ENCODE measurements at regions not wholly inside any gene's neighbourhood (a gene's known extent, or its start where the extent isn't known, plus 50 kb on each side); places are given as distances from the start of the nearest gene placed in this dataset.
A peak's percentile ranks its signal among the peaks of the same experiment; 100 is the strongest.

DNA sequence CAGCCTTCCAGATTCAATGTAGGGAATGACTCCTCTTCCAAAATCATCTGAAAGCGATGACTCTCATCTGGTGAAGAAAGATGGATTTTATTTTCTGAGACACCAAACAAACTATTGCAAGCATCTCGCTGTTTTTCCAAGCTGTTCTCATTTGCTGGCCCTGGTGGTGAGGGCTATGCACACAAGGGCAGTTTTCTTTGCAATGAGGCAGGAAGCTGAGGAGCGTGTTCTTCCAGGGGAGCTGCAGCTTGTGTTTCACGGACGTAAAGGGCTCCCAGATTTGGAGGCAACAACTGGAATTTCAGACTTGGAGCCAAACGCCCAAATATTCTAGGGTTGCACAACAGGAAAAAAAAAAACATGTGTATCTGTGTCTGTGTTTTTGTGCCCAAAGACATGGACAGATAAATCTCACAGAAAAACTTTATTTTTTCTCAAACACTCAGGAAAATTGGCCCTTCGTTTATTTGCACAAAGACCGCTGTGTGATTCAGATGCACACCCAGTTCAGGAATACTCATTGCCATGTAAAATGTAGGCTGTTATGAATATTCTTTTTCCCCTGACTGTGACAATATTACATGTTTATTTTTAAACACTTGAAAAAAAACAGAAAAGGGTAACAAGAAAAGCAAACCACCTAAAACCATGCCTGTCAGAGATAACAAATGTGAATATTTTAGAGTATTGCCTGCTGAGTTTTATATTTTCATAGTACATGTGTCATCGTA, 151.3 kb downstream of the GAS1 start:
- DNase-seq (ENCODE audit: low read depth), result no peak

DNA sequence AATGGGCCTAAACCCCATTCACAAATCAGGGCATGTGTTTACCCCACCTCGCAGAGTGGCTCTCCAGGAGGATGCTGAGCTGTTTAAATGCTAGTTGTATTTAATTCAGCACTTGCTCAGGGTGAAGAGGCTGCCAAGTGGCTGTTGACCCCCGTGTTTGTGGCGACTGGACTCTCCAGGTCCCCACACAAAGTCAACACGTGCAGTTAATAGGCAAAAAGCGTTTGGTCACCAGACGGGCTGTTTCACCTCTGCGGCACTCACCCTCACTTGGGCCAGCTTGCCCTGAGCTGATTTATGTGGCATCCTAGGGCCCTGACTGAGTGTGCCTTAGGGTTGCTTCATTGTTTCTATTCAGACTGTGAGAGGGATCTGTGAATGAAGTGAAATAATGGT, 152.3 kb downstream of the GAS1 start:
- no peak for DNase-seq (ENCODE audit: low read depth)

DNA sequence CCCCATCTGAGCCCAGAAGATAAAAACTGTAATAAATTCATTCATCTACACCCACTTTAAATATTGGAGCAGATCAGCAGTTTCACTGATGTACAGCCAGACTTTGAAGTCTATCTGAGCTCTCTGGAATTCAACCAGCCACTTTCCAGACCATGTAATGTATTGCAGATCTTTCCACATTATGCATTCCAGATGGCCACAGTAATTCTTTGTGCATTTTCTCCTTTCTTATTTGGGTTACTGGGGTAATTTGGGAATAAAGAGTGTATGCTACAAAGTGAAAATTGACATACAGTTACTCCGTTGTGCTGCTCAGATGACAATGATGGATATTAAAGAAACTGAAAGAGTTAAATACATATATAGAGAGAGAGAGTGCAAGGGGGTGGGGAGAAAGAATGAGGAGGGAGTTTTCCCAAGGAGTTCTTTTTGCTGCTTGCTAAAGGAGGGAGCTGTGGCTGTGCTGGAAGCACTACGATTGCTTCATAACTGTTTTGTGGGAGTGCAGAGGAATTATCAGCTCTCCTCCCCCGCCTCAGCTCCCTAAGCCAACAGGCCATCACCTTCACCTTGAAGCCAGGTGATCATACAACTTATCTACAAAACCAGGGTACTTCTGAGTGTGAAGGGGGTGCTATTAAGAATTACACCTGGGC, 152.8 kb downstream of the GAS1 start:
- DNase-seq (ENCODE audit: low read depth), result no peak

DNA sequence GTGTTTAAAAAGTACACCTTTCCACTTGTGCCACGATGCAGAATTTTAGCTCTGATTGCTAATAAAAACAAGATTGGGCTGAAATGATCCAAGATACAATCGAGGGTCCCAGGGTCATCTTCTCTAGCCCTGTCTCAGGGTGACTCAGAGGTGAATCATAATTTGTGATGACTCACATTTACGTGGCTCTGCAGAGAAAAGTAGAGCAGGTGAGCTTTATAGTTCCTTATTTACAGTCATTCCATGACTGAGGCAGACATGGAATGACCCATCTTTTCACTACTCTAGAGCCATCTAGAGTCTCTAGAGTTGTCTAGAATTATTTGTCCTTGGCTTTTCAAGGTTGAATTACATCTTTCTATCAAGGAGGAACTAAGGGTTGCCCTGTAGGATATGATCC, 155.2 kb downstream of the GAS1 start:
- DNase-seq (ENCODE audit: low read depth), result peak; percentile 66

DNA sequence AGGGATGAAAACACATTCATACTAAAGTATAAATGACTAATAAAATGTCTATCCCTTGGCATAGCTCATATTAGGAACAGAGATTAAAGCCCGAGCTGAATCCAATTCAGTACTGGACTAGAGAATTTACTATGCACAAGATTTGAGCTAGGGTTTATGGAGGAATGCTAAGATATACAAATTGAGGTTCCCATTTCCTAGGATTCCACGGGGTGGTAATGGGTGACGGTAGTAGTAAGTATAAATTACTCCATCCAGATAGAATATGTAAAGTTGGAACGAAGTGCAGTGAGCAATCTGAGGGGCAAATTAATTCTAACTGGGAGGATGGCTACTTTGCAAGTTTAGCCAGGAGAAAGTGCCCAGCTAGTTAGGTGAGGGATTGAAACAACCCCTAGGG, 156.5 kb downstream of the GAS1 start:
- no peak for DNase-seq (ENCODE audit: low read depth)

DNA sequence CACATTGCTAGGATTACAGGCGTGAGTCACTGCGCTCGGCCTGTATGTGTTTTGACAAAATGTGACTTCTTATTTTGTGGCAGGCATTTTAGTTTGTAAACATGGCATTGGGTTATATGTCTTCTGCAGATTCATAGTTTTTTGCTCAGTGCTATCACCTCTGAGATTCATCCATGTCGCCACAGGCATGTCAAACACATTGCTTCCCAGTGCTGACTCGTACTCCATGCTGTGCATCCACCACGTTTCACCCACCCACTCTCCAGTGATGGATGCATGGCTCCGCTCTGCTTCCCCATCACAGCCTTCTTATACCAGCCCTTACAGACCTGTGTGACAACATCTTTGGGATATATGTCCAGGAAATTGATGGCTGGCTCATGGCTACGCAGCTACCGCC, 158.8 kb downstream of the GAS1 start:
- DNase-seq (ENCODE audit: low read depth), result no peak

DNA sequence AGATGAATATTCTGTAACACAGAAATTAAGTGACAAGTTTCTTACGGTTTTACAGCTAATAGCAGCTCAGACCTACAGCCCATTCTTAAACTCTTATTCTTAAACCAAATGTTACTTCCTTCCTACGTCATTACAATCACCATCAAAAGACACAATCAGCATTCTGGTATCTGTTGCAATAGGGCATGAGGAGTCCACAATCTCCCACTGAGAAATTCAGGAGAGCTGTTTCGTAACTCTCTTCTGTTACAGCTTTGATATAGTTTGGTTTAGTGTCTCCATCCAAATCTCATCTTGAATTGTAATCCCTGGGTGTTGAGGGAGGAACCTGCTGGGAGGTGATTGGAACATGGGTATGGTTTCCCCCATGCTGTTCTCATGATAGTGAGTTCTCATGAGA, 163.4 kb downstream of the GAS1 start:
- DNase-seq (ENCODE audit: low read depth), result peak; percentile 56

DNA sequence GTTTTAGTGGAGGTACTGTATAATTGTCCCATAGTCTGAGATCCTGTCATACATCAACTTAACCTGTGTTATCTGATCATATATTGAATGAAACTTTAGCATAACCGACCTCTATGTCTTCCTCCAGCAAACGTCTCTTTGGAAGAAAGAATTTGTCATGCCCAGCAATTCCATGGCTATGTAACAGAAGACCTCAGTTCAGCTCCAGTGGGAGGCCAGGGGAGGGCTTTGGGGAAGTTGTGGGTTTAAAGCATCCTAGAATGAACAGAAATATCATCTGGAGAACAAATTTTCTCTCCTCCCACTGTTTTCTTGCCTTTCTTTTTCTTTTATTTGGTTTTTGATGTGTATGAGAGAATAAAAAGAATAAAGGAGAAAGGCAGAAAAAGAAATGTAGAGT, 164.5 kb downstream of the GAS1 start:
- DNase-seq (ENCODE audit: low read depth), result no peak

DNA sequence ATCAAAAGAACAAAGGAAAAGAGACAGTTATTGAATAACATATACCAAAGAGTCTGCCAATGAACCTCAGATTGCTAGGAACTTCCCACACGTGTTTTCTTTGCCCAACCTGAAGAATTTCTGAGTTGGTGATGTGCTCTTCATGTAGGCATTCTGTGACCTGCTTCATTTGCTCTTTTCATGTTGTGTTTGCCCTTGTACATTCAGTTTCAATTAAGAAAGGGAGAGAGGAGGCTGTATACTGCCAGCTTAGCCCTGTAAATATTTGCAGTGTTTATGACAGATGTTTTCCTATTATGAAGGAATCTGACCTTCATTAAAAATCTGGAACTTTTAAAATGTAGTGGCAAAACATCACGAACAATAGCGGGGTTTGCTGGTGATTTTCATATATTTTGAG, 168.5 kb downstream of the GAS1 start:
- no peak for DNase-seq (ENCODE audit: low read depth)

DNA sequence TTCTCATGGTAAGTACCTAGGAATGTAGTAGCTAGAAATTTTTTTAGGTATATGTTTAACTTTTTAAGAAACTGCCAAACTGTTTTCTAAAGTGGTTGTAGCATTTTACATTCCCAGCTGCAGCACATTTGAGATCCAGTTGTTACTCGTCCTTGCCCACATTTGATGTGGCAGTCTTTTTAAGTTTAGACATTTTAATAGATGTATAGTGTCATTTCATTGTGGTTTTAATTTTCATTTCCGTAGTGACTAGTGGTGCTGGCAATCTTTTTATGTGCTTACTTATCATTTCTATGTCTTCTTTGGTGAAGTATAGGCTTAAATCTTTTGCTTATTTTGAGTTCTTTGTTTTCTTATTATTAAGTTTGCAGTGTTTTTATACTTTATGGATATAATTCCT, 171.6 kb downstream of the GAS1 start:
- no peak for DNase-seq (ENCODE audit: low read depth)

DNA sequence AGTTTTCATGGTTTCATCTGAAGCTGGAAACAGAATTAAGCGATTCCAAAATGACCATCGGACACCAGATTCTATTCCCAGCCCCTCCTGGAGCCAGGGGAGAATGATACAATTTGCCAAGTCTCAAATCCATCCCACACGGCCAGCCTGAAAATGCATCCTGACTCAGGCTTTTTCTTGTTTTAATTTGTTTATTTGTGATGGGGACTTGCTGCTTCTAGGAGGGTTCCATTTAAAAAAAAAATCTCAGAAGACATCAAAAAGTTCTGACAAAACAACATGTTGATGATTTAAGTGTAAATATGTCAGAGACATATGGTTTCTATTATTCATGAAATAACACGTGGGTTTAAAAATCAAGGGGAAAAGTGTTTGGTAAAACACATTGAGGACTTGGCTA, 173.2 kb downstream of the GAS1 start:
- no peak for DNase-seq (ENCODE audit: low read depth)

DNA sequence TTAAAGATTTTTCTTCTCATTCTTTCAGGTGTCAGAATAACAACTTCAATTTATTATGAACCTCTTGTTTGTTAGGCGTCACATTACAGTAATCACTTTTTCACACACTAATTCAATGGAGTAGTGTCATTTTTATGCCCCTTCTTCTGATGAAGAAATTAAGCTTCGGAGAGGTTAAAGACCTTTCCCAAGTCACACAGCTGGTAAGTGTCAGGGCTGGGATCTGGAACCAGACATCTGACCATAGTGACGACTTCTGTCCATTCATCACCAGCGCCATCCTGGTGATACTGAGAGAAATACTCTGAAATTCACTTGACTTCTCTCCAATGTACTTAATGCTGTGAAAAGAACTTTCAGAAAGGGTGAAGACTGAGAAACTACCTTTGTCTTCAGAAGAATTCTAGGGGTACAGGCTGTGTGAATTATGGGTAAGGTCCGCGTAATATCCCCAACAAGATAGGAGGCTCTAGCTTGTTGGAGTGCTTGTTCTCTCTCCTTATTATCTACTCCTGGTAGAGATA, 173.8 kb downstream of the GAS1 start:
- DNase-seq (ENCODE audit: low read depth), result no peak

DNA sequence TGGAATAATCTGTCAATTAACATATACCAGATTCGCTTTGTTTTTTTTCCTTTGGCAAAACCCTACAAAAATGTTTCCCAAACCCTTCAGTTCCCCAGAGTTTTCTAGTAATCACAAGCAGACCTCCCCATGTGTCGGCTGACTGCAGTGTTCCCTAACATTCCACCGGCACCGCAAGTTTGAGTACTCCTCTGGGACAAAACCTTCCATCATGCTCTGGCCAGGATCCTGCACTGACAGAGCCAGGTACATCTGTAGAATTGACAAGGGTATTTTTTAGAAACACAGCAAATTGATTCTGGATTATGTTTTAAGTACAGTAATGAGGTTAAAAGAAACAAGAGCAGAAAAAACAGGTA, 174.7 kb downstream of the GAS1 start:
- DNase-seq (ENCODE audit: low read depth), result no peak

DNA sequence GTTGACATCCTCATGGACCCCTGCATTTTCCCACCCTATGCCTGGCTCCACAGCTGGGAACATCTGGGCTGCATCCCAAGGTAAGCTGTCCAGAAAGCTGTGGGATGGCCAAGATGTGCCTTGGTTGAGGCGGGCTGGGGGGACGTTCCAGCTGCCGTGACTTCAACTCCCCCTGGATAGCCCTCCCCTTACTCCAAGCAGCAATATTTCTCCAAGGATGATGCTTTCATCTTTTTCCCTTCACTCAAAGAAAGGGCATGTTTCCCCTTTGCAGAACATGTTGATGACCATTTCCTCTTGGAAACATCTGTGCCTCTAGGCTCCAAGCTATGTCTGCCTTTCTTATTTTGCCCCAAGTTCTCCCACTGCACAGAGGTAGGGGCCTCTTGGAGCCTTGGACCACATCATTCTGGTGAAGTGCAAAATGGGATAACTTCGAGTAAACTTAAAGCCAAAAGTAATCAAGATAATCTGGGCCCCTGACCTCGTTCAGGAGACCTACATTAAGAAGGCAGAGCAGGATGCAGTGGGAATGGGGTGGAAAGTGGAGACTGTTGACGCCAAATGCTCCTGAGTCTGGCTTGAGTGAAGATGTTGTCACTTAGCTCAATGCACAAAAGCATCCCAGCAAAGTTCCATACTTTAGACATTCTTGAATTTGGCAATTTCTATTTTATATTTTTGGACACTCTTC, 175.2 kb downstream of the GAS1 start:
- no peak for DNase-seq (ENCODE audit: low read depth)

DNA sequence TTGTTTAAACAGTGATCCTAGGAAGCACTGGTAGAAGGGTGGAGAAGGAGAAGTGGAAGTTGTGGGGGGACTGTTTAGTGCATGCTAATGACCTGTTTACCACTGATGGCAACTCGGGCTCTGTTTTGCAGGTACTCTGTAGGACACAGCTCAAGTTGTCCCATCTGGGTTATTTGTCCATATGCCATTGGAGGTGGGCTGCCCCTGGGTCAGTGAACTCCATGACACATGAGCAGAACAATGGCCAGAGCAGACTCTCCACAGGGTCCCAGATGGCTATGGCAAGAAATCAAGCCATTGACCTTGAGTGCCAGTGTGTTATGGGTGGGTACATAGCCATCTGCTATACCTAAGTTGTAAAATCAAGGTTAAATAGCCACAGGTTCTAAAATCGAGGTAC, 175.9 kb downstream of the GAS1 start:
- no peak for DNase-seq (ENCODE audit: low read depth)

DNA sequence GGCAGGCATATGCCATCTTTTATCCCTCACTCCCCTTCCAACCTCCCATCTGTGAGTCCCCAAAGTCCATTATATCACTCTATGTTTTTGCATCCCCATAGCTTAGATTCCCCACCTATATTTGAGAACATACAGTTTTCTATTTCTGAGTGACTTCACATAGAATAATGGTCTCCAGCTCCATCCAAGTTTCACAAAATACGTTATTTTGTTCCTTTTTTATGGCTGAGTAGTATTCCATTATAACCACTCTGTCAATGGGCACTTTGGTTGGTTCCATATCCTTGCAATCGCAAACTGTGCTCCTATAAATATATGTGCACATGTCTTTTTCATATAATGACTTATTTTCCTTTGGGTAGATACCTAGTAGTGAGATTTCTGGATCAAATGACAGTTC, 178.6 kb downstream of the GAS1 start:
- DNase-seq (ENCODE audit: low read depth), result no peak

DNA sequence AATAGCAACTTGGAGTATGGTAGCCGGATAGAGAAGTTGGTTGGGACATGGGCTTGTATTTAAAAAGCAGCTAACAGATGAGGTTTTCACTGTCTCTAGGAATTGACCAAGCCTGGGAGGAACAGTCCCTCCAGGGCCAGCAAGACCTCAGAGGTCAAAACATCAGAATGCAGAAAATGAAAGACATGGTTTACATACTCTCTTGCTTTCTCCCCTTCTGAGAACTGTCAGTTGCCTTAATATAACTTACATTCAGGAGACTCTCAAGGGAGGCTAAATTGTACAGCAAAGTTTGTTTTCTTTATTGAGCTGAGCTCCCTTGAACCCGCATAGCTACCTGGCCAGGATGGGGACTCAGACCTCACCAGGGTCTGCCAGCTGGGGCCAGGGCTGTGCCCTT, 179.3 kb downstream of the GAS1 start:
- DNase-seq (ENCODE audit: low read depth), result no peak

DNA sequence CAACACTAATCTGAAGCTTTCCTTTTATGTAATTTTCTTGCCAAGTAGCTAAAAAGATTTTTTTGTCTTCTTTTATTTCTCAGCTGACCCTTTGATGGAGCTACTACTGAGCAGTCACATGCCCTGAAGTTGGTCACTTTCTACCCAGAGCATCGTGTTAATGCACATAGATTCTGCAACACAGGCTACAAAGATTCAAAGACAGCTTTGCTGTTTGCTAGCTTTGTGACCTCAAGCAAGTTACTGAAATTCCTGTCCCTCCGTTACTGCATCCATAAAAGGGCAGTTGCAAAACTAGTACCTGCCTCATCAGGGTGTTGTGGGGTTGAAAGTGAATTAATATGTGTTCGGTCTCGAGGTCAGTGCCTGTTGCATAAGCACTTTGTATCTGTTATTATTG, 179.9 kb downstream of the GAS1 start:
- DNase-seq (ENCODE audit: low read depth), result peak; percentile 83

DNA sequence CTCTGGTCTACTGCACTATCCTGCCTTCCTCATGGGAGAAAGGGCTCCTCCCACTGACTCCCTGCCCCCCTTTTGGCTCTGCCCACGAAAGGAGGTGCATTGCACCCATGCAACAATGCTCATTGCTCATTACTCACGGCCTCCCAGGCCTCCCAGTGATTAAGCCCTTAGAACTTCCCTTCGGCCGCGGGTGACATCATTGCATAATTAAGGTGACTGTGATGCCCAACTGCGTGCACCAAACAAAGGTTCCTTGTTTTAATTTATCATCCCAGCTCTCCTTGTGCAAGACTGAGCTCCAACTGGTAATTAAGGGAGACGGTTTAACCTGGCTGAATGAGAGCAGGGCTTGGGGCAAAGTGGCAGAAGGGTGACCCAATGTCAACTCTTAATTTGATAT, 180.4 kb downstream of the GAS1 start:
- peak; percentile 96 for DNase-seq (ENCODE audit: low read depth)

DNA sequence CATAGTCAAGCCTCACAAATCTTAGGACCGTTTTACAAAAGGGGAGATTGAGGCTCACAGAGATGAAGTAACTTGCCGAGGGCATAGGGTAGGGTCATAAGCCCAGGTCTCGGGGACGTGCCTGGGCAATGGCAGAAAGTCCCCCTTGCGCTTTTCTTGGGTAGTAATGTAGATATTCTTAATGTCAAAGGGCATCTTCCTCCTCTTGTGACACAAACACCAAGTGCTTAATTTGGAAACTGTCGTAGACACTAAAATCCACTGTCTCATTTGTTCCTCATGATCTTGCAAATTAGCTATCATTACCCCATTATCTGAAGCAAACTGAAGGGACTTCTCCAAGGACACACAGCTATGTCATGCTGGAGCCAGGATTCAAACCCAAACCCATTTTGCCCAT, 180.8 kb downstream of the GAS1 start:
- no peak for DNase-seq (ENCODE audit: low read depth)

DNA sequence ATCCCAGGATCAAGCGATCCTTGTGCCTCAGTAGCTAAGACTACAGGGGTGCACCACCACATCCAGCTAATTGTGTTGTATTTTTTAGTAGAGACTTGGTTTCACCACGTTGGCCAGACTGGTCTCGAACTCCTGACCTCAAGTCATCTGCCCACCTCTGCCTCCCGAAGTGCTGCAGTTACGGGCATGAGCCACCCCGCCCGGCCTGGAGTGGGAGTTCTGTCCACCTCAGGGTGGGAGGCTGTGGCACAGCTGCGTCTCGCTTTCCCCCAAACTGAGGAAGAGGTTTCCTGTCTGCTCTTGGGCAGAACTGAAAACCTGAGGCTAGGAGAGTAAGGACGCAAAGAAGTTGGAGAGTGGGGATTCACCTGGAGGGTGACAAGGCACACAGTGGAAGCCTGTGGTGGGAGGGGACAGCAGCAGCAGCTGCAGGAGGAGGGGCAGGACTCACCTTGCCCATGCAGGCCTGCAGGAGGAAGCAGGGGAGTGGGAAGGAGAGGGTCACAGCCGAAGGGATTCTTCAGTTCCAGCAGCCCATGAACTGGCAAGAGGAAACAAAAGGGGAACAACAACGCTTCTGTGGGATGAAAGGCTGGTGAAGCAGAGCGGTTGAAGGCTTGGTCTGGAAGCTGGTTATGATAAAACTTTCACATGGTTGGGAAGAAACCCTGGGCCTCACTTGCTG, 181.4 kb downstream of the GAS1 start:
- no peak for DNase-seq (ENCODE audit: low read depth)

DNA sequence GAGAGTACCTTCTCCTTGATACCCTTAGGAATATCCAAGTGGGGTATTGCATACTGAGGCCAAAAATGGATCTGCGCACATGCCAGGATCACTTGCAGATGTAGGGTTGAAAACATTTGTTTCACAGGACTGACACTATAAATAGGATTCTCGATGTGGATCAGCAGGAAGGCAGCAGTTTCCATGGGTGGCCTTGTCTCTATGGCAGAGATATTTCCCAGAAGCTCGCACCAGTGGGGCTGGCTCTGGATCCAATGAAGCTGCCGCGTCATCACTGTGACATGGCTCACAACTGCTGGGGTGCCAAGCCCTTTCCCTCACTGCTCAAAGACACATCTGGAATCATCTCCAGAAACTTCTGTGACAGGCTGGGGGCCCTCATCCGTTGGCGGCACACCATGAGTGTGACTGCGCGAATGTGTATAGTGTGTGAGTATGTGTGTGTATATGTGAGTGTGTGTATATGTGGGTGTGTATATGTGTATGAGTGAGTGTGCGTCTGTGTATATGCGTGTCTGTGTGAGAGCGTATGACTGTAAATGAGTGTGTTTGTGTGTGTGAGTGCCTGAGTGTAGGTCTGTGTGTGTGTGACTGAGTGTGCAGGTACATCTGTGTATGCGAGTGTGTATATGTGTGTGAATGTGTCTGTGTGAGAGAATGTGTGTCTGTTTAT, 182.5 kb downstream of the GAS1 start:
- no peak for DNase-seq (ENCODE audit: low read depth)
